HepG2 (cell line): ENCODE measurements at regions not wholly inside any gene's neighbourhood (a gene's known extent, or its start where the extent isn't known, plus 50 kb on each side); places are given as distances from the start of the nearest gene placed in this dataset.

Experiments used
- ATAC-seq: fragments of 200-7000 bp; cut with Tn5 transposase; 3 replicates; pipeline ENCODE4 v1.9.1; 2020; ENCODE audit warnings: mild to moderate bottlenecking, moderate library complexity
- BruUV-seq: library from RNA; stranded (reverse); fragments of 400-500 nt; replicated peaks from 2 replicates; lab custom pipeline; 2021; lab: Mats Ljungman, UMichigan
- CTCF ChIA-PET: fragments of 300-600 bp; formaldehyde crosslinking; extraction: SDS; loops from one replicate; lab custom pipeline; 2021; ENCODE audit warnings: low total read pairs, inconsistent platforms, low intra/inter-chr PET ratio; lab: Yijun Ruan, JAX
- POLR2A ChIA-PET: fragments of 350-600 bp; sonication (Branson Sonifier 250); formaldehyde crosslinking; loops from one replicate; lab custom pipeline; 2020; ENCODE audit warnings: antibody characterized with exemption, inconsistent platforms; lab: Yijun Ruan, JAX
- DNase-seq: peaks from one replicate; pipeline ENCODE4 v3.0.0-alpha.2; 2015; ENCODE audit warnings: low spot score
- FAIRE-seq: peaks from 3 replicates; lab custom pipeline; 2011; peaks lifted over from hg19 to GRCh38; lab: Jason Lieb, UNC
- H2AFZ ChIP-seq: one replicate; pipeline ENCODE4 v1.6.1; 2011; ENCODE audit warnings: low read length, inconsistent platforms
- H3K27ac ChIP-seq: fragments of 300-600 bp; 3 replicates; pipeline ENCODE4 v1.8.0; 2011; ENCODE audit warnings: mixed run types, mild to moderate bottlenecking, mixed read lengths, low read length, inconsistent platforms; ENCODE audit not compliant: insufficient read depth; ENCODE audit errors: extremely low read length
- H3K27me3 ChIP-seq, 2 experiments: fragments of 200-600 bp in 1 of 2; 2 replicates in 1 of 2; 3 replicates in 1 of 2; pipeline versions ENCODE4 v1.6.0 to v1.8.0; 2011; ENCODE audit warnings: low read length in 2 of 2, mild to moderate bottlenecking in 2 of 2, moderate library complexity in 2 of 2, inconsistent platforms in 1 of 2; ENCODE audit not compliant: insufficient read depth in 2 of 2, control insufficient read depth in 1 of 2
- H3K36me3 ChIP-seq, 2 experiments: fragments of 200-600 bp in 1 of 2; replicated peaks in 1 of 2; 2 replicates in 1 of 2; 3 replicates in 1 of 2; pipeline versions ENCODE4 v1.5.1 to v1.8.0; 2011; ENCODE audit warnings: low read length in 2 of 2, inconsistent platforms in 1 of 2; ENCODE audit not compliant: insufficient read depth in 2 of 2, control insufficient read depth in 1 of 2
- H3K4me1 ChIP-seq: 2 replicates; pipeline ENCODE4 v1.5.1; 2012; ENCODE audit warnings: low read length, inconsistent platforms; ENCODE audit not compliant: insufficient read depth
- H3K4me2 ChIP-seq: 2 replicates; pipeline ENCODE4 v1.6.0; 2011; ENCODE audit warnings: low read depth, low read length, inconsistent platforms
- H3K4me3 ChIP-seq, 3 experiments: fragments of 200-600 bp in 1 of 3; sonication (generic), shearing (Covaris generic) in 1 of 3; replicated peaks in 1 of 3; 2 replicates each; pipeline ENCODE4 v1.5.1; 2011 to 2016; ENCODE audit warnings: low read length in 3 of 3, inconsistent platforms in 2 of 3, low read depth in 2 of 3, mild to moderate bottlenecking in 2 of 3, control low read depth in 1 of 3, mixed read lengths in 1 of 3; ENCODE audit not compliant: insufficient read depth in 1 of 3
- H3K79me2 ChIP-seq: one replicate; pipeline ENCODE4 v1.6.1; 2011; ENCODE audit warnings: low read length, inconsistent platforms; ENCODE audit not compliant: insufficient read depth
- H3K9ac ChIP-seq: 2 replicates; pipeline ENCODE4 v1.6.0; 2011; ENCODE audit warnings: mild to moderate bottlenecking, low read depth, low read length, inconsistent platforms; ENCODE audit not compliant: insufficient read depth
- H3K9me3 ChIP-seq: 2 replicates; pipeline ENCODE4 v1.5.1; 2012; ENCODE audit warnings: mild to moderate bottlenecking, low read length
- H4K20me1 ChIP-seq: 2 replicates; pipeline ENCODE4 v1.6.0; 2011; ENCODE audit warnings: inconsistent platforms, mild to moderate bottlenecking, low read length, moderate library complexity; ENCODE audit not compliant: insufficient read depth
- ASH2L ChIP-seq: fragments of 300-600, 200-600 bp; sonication (generic); IDR thresholded peaks from 2 replicates; pipeline ENCODE4 v1.7.0; 2017; ENCODE audit warnings: low read depth, mild to moderate bottlenecking, moderate library complexity, mixed read lengths, low read length; ENCODE audit not compliant: insufficient read length
- ATAD3A ChIP-seq: sonication (generic); formaldehyde crosslinking; IDR thresholded peaks from 2 replicates; pipeline ENCODE4 v1.4.0; 2020; ENCODE audit warnings: missing genetic modification reagents
- ATF6 ChIP-seq: sonication (generic); formaldehyde crosslinking; conservative IDR thresholded peaks from 2 replicates; pipeline ENCODE4 v1.4.0; 2020; ENCODE audit warnings: missing genetic modification reagents
- CBX1 ChIP-seq: IDR thresholded peaks from one replicate; pipeline ENCODE4 v1.6.1; 2016; ENCODE audit warnings: antibody characterized with exemption, low read depth
- CENPT ChIP-seq: sonication (generic); formaldehyde crosslinking; IDR thresholded peaks from 2 replicates; pipeline ENCODE4 v1.8.0; 2022; ENCODE audit warnings: low read depth, mild to moderate bottlenecking, moderate library complexity, missing genetic modification reagents
- FOXC1 ChIP-seq: sonication (generic); formaldehyde crosslinking; IDR thresholded peaks from 2 replicates; pipeline ENCODE4 v1.8.0; 2022; ENCODE audit warnings: mild to moderate bottlenecking, missing genetic modification reagents, borderline replicate concordance
- MYPOP ChIP-seq: sonication (generic); formaldehyde crosslinking; IDR thresholded peaks from 2 replicates; pipeline ENCODE4 v1.8.1; 2023; ENCODE audit warnings: mild to moderate bottlenecking, moderate library complexity, missing genetic modification reagents
- PLRG1 ChIP-seq: fragments of 450-650 bp; conservative IDR thresholded peaks from 2 replicates; pipeline ENCODE4 v1.6.1; 2016
- SALL1 ChIP-seq: sonication (generic); formaldehyde crosslinking; IDR thresholded peaks from 2 replicates; pipeline ENCODE4 v1.8.0; 2022; ENCODE audit warnings: mild to moderate bottlenecking, missing genetic modification reagents
- SMARCC2 ChIP-seq: fragments of 450-650 bp; IDR thresholded peaks from 2 replicates; pipeline ENCODE4 v1.6.1; 2017; ENCODE audit warnings: antibody characterized with exemption, mild to moderate bottlenecking
- TFAP4 ChIP-seq: sonication (generic); IDR thresholded peaks from 2 replicates; pipeline ENCODE4 v1.6.1; 2016; ENCODE audit warnings: low read depth, borderline replicate concordance
- ZMAT5 ChIP-seq: sonication (generic); formaldehyde crosslinking; IDR thresholded peaks from 2 replicates; pipeline ENCODE4 v1.5.0; 2020; ENCODE audit warnings: mild to moderate bottlenecking, low read depth, missing genetic modification reagents, borderline replicate concordance
- ZNF136 ChIP-seq: sonication (generic); formaldehyde crosslinking; IDR thresholded peaks from 2 replicates; pipeline ENCODE4 v1.8.1; 2022; ENCODE audit warnings: low read depth, mild to moderate bottlenecking, moderate library complexity, missing genetic modification reagents
- ZNF329 ChIP-seq: sonication (generic); formaldehyde crosslinking; IDR thresholded peaks from 2 replicates; pipeline ENCODE4 v1.9.0; 2021; ENCODE audit warnings: low read depth, mild to moderate bottlenecking, missing genetic modification reagents
- ZNF44 ChIP-seq: sonication (generic); formaldehyde crosslinking; IDR thresholded peaks from 2 replicates; pipeline ENCODE4 v1.5.1; 2020; ENCODE audit warnings: mild to moderate bottlenecking, missing genetic modification reagents
- ZNF503 ChIP-seq: sonication (generic); formaldehyde crosslinking; IDR thresholded peaks from 2 replicates; pipeline ENCODE4 v1.4.0; 2020; ENCODE audit warnings: missing genetic modification reagents
- ZSCAN25 ChIP-seq: sonication (generic); formaldehyde crosslinking; IDR thresholded peaks from 2 replicates; pipeline ENCODE4 v1.8.0; 2022; ENCODE audit warnings: mild to moderate bottlenecking, missing genetic modification reagents
- in situ Hi-C: cut with HindIII; loops from 2 replicates; pipeline ENCODE4 v1.10.0; 2017; ENCODE audit warnings: low pct_unique_long_range_greater_than_20kb; ENCODE audit not compliant: extremely low pct_ligation_motif_present
- intact Hi-C: fragments of 100-400 bp; cut with micrococcal nuclease; formaldehyde crosslinking; loops from one replicate; pipeline ENCODE4 v1.10.0; 2022; ENCODE audit not compliant: unreplicated experiment

GRCh38 chr1:102586022-102586421 lies 522.3 kb downstream of the COL11A1 start:
- H3K9ac ChIP-seq: no peak overlapping the region
- FAIRE-seq (no peak), ATAC-seq (no peak), DNase-seq (no peak)
- H4K20me1 ChIP-seq: no peaks in the 10 kb centered on the region
- POLR2A ChIA-PET: no interaction called here
- H3K9me3 ChIP-seq: no peaks in the 10 kb centered on the region
- H3K27me3 ChIP-seq: no peaks in the 10 kb centered on the region
- no peaks in the 10 kb centered on the region for H3K4me1 ChIP-seq
- in situ Hi-C loops: no loop called here
- no TSS peak for BruUV-seq
- TF ChIP-seq SALL1 (CRISPR knock-in tag) (no peak), PLRG1 (no peak), ZMAT5 (CRISPR knock-in tag) (no peak), CENPT (CRISPR knock-in tag) (no peak), ATAD3A (CRISPR knock-in tag) (no peak), ZNF44 (no peak), ZNF503 (no peak), MYPOP (CRISPR knock-in tag) (no peak), ZSCAN25 (no peak), ZNF136 (CRISPR knock-in tag) (no peak), ATF6 (no peak), ZNF329 (no peak), CBX1 (no peak), ASH2L (no peak), FOXC1 (CRISPR knock-in tag) (no peak), TFAP4 (no peak), SMARCC2 (no peak)
- H3K4me3 ChIP-seq: no peak overlapping the region
- H3K36me3 ChIP-seq: no peaks in the 10 kb centered on the region
- no peaks in the 10 kb centered on the region for H3K79me2 ChIP-seq
- intact Hi-C loops: no loop called here
- no peak overlapping the region for H3K4me2 ChIP-seq
- no peak overlapping the region for H3K27ac ChIP-seq
- CTCF ChIA-PET: no interaction called here
- no peak overlapping the region for H2AFZ ChIP-seq
